Retinal pigment epithelial cell (primary cell): ENCODE measurements at regions not wholly inside any gene's neighbourhood (a gene's known extent, or its start where the extent isn't known, plus 50 kb on each side); places are given as distances from the start of the nearest gene placed in this dataset.
"Not testable (repeated sequence)": the region's sequence is repeated elsewhere in the genome, so short reads cannot be mapped to it uniquely, and the experiment has no call there.

Experiments used
- DNase-seq: peaks from one replicate; pipeline ENCODE4 v3.0.0-alpha.2; 2010; ENCODE audit warnings: low read depth
- H3K4me3 ChIP-seq: 2 replicates; pipeline ENCODE4 v1.5.1; 2011; ENCODE audit warnings: mild to moderate bottlenecking, low read length, control low read depth, moderate library complexity
- TF ChIP-seq, protein P1 (sequence below): conservative IDR thresholded peaks from 2 replicates; pipeline ENCODE4 v1.5.1; 2011; ENCODE audit warnings: low read depth, low read length, control low read depth, inconsistent platforms

DNA sequence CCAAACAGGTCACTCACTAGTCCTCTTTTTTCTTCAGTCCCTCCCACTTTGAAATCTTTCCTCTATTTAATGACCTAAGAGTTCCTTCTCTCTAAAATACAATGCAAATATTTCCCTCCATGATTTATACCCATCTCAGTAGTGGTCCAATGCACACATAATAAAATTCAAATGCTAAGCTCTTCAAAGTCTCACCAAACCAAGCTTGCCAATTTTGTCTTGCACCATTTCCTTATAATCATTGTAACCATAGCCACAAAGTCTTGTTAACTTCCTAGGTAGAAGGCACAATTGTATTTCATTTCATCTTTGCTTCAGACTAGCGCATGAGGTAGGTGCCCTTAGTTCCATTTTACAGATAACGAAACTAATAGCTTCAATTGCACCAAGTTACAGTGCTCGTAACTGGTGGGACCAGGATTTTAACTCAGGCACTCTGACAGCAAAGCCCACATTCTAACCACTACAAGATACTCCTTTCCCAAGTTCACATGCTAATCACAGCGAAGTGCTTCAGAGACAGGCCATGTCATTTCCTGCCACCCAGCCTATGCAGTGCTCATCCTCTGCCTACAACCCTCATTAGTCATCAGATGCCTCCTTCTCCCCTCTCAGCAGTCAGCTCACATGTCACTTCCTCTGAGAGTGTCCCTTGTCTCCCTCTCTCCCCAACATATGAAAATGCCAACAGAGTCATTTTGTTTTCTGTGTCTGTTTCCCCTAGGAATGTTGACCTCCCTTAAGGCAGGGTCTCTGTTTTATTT is 66.9 kb upstream of the PPARGC1A start:
- no peak for DNase-seq
- TF ChIP-seq, protein P1, sequence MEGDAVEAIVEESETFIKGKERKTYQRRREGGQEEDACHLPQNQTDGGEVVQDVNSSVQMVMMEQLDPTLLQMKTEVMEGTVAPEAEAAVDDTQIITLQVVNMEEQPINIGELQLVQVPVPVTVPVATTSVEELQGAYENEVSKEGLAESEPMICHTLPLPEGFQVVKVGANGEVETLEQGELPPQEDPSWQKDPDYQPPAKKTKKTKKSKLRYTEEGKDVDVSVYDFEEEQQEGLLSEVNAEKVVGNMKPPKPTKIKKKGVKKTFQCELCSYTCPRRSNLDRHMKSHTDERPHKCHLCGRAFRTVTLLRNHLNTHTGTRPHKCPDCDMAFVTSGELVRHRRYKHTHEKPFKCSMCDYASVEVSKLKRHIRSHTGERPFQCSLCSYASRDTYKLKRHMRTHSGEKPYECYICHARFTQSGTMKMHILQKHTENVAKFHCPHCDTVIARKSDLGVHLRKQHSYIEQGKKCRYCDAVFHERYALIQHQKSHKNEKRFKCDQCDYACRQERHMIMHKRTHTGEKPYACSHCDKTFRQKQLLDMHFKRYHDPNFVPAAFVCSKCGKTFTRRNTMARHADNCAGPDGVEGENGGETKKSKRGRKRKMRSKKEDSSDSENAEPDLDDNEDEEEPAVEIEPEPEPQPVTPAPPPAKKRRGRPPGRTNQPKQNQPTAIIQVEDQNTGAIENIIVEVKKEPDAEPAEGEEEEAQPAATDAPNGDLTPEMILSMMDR = no peak
- no peak overlapping the region for H3K4me3 ChIP-seq

DNA sequence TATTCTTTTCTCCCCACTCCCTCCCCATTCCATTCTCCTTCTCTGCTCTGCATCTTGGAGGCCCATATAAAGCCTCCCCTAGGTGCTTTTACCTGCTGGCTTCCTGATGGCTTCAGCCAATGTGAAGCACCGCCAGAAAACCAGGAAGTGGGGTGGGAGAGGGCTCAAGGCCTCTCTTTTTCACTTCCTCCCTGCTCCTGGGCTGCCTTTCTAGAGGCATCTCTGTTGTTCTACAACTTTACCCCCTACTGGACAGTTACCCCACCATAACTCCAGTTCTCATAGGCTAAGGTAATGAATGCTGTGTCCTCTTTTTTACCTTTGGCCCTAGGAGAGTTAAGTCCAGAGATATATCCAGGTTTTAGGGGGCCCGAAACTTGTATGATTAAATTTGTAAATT is 62.4 kb upstream of the PPARGC1A start:
- DNase-seq = no peak
- H3K4me3 ChIP-seq = no peak overlapping the region
- TF ChIP-seq, protein P1 = no peak

DNA sequence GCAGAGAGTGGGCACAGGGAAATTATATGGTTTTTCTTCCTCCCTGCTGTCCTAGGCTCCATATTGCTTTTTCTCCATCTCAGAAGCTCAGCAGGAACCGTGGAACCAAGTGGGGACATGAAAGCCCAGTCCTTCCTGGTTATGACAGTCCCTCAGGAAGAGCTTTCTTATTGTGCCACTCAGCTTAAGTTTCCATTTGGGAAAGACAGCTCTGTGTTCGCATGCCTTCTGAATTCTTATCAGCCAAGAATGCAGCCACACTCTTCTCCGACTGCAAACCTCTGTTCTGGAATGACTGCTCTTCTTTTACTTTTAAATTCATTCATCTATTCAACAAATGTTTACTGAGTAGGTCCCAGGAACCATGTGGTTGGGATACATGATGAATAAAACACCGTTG is 58.0 kb upstream of the PPARGC1A start:
- TF ChIP-seq, protein P1 = no peak
- no peak for DNase-seq
- no peak overlapping the region for H3K4me3 ChIP-seq

DNA sequence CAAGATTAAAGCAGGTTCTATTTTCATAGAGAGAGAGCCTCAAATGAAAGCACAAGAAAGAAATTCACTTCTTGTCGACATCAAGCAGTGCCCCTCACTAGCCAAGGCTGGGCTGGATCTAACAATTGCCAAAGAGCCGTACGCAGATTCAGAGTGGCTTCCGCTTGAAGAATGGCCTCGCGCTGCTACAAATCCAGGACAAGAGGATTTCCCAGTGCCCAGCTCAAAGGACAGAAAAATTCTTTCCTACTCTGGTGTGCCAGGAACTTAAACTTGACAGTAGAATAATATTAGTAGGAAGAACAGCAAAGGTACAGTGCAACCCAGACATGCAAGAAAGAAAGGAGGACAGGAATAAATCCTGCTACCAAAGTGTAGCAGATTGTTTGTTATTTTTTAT is 56.5 kb upstream of the PPARGC1A start:
- no peak overlapping the region for H3K4me3 ChIP-seq
- TF ChIP-seq, protein P1 = no peak
- no peak for DNase-seq

DNA sequence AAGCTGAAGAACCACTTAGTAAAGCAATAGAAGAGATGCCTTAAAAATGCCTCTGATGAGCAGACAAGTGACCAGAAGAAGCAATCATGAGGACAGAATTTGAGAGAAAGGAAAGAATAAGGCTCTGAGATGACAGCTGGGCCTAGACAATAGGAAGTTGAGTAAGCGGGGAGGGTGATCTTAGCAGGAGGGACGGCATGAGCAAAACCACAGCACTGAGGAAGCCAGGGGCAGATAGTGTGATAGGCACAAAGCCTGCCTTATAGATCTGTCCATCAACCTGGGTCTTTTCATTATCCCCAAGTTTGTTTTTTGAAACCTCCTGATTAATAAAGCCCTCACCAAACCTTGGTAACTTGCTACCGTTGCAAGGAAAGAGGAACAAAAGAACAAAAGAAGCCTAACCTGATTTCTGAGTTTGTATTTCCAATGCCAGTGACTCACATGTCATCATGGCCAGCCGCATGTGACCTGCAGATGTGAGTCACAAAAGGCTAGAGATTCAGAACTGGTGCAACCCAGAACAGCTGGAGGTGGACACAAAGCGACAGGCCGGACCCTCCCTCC is 55.7 kb upstream of the PPARGC1A start:
- TF ChIP-seq, protein P1 = no peak
- DNase-seq = no peak
- no peak overlapping the region for H3K4me3 ChIP-seq

DNA sequence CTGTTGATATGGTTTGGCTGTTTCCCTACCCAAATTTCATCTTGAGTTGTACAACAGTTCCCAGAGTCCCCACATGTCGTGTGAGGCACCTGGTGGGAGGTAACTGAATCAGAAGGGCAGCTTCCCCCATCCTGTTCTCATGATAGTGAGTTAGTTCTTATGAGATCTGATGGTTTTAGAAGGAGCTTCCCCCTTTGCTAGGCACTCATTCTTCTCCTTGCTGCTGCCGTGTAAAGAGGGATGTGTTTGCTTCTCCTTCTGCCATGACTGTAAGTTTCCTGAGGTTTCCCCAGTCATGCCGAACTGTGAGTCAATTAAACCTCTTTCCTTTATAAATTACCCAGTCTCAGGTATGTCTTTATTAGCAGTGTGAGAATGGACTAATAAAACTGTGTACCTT is 54.7 kb upstream of the PPARGC1A start:
- H3K4me3 ChIP-seq, DNase-seq: not testable (repeated sequence)

DNA sequence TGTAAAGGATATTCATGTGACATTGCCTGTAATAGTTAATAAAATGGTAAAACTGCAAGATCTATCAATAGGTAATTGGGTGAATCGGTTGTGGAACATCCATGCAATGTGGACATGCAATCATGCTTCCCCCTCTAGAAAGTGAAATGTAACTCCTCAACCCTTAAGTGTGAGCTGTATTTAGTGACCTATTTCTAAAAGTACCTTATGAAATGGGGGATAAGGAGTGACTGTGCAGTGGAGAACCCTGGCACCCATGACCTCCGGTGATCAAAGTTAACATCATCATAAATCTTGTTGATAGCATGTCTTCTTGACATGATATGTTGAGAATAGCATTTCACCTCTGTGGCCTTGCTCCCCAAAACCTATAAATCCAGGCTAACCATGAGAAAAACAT is 53.6 kb upstream of the PPARGC1A start:
- no peak for DNase-seq
- no peak overlapping the region for H3K4me3 ChIP-seq
- TF ChIP-seq, protein P1 = no peak
